ENCODE measurements at regions not wholly inside any gene's neighbourhood (a gene's known extent, or its start where the extent isn't known, plus 50 kb on each side); places are given as distances from the start of the nearest gene placed in this dataset.

DNA sequence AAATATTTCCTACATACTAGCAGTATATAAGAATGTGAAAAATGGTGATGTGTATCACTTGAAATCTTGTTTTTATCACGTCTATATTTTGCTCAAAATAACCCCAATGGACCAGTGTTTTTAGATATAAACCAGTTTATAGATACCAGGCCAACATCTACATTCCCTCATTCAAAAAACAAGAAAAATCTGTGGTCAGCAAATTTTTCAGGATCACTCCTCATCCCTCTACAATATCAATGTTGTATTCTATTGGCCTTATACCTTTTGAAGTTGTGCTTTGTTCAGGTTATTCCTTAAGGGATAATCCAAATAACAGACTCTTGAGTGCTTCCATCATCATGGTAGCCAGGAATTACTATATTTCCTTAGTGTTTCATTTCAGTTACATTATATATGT lies 332.9 kb upstream of the ARRDC4 start (continued):
- no peak for TF ChIP-seq ZNF274 (IDR thresholded peaks at IDR 0.05; ENCODE audit: low read length)
- no peak for TF ChIP-seq ZNF274 (tag by site-specific recombination; IDR thresholded peaks at IDR 0.05; ENCODE audit: borderline replicate concordance)
- TF ChIP-seq, protein P1, sequence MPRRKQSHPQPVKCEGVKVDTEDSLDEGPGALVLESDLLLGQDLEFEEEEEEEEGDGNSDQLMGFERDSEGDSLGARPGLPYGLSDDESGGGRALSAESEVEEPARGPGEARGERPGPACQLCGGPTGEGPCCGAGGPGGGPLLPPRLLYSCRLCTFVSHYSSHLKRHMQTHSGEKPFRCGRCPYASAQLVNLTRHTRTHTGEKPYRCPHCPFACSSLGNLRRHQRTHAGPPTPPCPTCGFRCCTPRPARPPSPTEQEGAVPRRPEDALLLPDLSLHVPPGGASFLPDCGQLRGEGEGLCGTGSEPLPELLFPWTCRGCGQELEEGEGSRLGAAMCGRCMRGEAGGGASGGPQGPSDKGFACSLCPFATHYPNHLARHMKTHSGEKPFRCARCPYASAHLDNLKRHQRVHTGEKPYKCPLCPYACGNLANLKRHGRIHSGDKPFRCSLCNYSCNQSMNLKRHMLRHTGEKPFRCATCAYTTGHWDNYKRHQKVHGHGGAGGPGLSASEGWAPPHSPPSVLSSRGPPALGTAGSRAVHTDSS (tag by site-specific recombination; IDR thresholded peaks at IDR 0.05): no peak
- TF ChIP-seq ZNF404 (tag by site-specific recombination; IDR thresholded peaks at IDR 0.05): no peak
- TF ChIP-seq GLI2 (tag by site-specific recombination; IDR thresholded peaks at IDR 0.05; ENCODE audit: borderline replicate concordance, low read depth): no peak

DNA sequence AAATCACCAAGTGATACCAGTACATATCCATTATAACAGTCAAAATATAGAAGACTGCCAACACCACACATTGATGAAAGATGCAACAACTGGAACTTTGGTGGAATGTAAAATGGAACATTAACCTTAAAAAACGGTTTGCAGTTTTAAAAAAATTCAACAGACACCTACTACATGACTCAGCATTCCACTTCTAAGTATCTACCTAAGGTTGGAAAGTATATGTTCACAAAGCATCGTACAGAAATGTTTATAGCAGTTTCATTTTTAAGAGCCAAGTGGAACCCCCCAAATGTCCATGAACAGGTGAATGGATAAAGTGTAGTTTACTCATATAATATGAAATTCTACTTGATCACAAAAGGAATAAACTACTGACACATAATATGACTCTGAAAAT lies 314.7 kb upstream of the ARRDC4 start:
- Histone ChIP-seq H3K27ac (ENCODE audit: extremely low read depth, low read depth, low read length) (no peak overlapping the region), H3K36me3 (ENCODE audit: control insufficient read depth in 2 of 2, insufficient read depth in 1 of 2, low read length in 2 of 2) (no peaks in the 10 kb centered on the region), H3K4me3 (ENCODE audit: low read depth, low read length) (no peak overlapping the region), H3K9me3 (ENCODE audit: control insufficient read depth, insufficient read depth, low read depth, low read length) (no peaks in the 10 kb centered on the region), H3K4me1 (ENCODE audit: control insufficient read depth, insufficient read depth, low read length) (no peaks in the 10 kb centered on the region)
- no peak for TF ChIP-seq ZNF202 (tag by site-specific recombination; IDR thresholded peaks at IDR 0.05; ENCODE audit: borderline replicate concordance)
- TF ChIP-seq ZSCAN30 (tag by site-specific recombination; IDR thresholded peaks at IDR 0.05): no peak
- TF ChIP-seq GLI2 (tag by site-specific recombination; IDR thresholded peaks at IDR 0.05; ENCODE audit: borderline replicate concordance, low read depth): no peak
- TF ChIP-seq ZNF335 (tag by site-specific recombination; conservative IDR thresholded peaks at IDR 0.05): no peak
- no peak for TF ChIP-seq ZNF394 (tag by site-specific recombination; IDR thresholded peaks at IDR 0.05; ENCODE audit: borderline replicate concordance)
- POLR2A ChIA-PET: no interaction called here
- CTCF ChIA-PET: no interaction called here

DNA sequence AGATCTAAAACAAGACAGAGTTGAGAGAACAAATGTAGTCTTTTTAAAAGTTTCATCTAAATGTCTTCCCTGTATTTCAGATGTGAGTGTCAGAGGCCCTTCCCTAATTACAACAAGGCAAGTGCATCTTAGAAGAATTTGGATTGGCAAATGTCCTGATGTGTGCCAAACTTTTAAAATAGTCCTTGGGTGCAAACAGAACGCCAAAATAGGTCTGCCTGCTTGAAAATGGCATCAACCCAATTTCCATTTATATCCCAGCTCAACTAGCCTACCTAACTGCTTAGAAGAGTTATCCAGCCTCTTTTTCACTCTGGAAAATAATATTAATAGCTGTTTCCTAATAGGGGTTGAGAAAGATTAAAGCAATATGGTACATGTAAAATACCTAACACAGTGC lies 311.8 kb upstream of the ARRDC4 start:
- H3K27ac ChIP-seq (ENCODE audit: extremely low read depth, low read depth, low read length): no peak overlapping the region
- no peak overlapping the region for H3K4me3 ChIP-seq (ENCODE audit: low read depth, low read length)
- no peaks in the 10 kb centered on the region for H3K36me3 ChIP-seq (ENCODE audit: control insufficient read depth in 2 of 2, insufficient read depth in 1 of 2, low read length in 2 of 2)
- ChIA-PET POLR2A (no interaction called here), CTCF (no interaction called here)
- H3K4me1 ChIP-seq (ENCODE audit: control insufficient read depth, insufficient read depth, low read length): peaks cover 4% of the 10 kb centered on the region
- H3K9me3 ChIP-seq (ENCODE audit: control insufficient read depth, insufficient read depth, low read depth, low read length): no peaks in the 10 kb centered on the region
- TF ChIP-seq ZNF596 (tag by site-specific recombination; IDR thresholded peaks at IDR 0.05) (no peak), ZNF521 (tag by site-specific recombination; IDR thresholded peaks at IDR 0.05) (no peak), ZXDB (tag by site-specific recombination; IDR thresholded peaks at IDR 0.05) (no peak), ZNF701 (tag by site-specific recombination; IDR thresholded peaks at IDR 0.05) (no peak), ZNF658 (tag by site-specific recombination; IDR thresholded peaks at IDR 0.05) (no peak), MYNN (tag by site-specific recombination; IDR thresholded peaks at IDR 0.05; ENCODE audit: borderline replicate concordance) (no peak), SCRT1 (tag by site-specific recombination; IDR thresholded peaks at IDR 0.05; ENCODE audit: borderline replicate concordance) (no peak), HOXC10 (CRISPR knock-in tag; IDR thresholded peaks at IDR 0.05) (no peak), ZNF626 (tag by site-specific recombination; IDR thresholded peaks at IDR 0.05) (no peak)
- TF ChIP-seq, protein P2, sequence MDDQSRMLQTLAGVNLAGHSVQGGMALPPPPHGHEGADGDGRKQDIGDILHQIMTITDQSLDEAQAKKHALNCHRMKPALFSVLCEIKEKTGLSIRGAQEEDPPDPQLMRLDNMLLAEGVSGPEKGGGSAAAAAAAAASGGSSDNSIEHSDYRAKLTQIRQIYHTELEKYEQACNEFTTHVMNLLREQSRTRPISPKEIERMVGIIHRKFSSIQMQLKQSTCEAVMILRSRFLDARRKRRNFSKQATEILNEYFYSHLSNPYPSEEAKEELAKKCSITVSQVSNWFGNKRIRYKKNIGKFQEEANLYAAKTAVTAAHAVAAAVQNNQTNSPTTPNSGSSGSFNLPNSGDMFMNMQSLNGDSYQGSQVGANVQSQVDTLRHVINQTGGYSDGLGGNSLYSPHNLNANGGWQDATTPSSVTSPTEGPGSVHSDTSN (CRISPR knock-in tag; IDR thresholded peaks at IDR 0.05): no peak
- TF ChIP-seq, protein P3, sequence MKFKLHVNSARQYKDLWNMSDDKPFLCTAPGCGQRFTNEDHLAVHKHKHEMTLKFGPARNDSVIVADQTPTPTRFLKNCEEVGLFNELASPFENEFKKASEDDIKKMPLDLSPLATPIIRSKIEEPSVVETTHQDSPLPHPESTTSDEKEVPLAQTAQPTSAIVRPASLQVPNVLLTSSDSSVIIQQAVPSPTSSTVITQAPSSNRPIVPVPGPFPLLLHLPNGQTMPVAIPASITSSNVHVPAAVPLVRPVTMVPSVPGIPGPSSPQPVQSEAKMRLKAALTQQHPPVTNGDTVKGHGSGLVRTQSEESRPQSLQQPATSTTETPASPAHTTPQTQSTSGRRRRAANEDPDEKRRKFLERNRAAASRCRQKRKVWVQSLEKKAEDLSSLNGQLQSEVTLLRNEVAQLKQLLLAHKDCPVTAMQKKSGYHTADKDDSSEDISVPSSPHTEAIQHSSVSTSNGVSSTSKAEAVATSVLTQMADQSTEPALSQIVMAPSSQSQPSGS (tag by site-specific recombination; IDR thresholded peaks at IDR 0.05; ENCODE audit: low read depth): no peak
- TF ChIP-seq, protein P4, sequence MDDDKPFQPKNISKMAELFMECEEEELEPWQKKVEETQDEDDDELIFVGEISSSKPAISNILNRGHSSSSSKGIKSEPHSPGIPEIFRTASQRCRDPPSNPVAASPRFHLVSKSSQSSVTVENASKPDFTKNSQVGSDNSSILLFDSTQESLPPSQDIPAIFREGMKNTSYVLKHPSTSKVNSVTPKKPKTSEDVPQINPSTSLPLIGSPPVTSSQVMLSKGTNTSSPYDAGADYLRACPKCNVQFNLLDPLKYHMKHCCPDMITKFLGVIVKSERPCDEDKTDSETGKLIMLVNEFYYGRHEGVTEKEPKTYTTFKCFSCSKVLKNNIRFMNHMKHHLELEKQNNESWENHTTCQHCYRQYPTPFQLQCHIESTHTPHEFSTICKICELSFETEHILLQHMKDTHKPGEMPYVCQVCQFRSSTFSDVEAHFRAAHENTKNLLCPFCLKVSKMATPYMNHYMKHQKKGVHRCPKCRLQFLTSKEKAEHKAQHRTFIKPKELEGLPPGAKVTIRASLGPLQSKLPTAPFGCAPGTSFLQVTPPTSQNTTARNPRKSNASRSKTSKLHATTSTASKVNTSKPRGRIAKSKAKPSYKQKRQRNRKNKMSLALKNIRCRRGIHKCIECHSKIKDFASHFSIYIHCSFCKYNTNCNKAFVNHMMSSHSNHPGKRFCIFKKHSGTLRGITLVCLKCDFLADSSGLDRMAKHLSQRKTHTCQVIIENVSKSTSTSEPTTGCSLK (tag by site-specific recombination; IDR thresholded peaks at IDR 0.05): no peak
- TF ChIP-seq, protein P5, sequence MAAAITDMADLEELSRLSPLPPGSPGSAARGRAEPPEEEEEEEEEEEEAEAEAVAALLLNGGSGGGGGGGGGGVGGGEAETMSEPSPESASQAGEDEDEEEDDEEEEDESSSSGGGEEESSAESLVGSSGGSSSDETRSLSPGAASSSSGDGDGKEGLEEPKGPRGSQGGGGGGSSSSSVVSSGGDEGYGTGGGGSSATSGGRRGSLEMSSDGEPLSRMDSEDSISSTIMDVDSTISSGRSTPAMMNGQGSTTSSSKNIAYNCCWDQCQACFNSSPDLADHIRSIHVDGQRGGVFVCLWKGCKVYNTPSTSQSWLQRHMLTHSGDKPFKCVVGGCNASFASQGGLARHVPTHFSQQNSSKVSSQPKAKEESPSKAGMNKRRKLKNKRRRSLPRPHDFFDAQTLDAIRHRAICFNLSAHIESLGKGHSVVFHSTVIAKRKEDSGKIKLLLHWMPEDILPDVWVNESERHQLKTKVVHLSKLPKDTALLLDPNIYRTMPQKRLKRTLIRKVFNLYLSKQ (tag by site-specific recombination; IDR thresholded peaks at IDR 0.05; ENCODE audit: borderline replicate concordance): no peak
- TF ChIP-seq, protein P6, sequence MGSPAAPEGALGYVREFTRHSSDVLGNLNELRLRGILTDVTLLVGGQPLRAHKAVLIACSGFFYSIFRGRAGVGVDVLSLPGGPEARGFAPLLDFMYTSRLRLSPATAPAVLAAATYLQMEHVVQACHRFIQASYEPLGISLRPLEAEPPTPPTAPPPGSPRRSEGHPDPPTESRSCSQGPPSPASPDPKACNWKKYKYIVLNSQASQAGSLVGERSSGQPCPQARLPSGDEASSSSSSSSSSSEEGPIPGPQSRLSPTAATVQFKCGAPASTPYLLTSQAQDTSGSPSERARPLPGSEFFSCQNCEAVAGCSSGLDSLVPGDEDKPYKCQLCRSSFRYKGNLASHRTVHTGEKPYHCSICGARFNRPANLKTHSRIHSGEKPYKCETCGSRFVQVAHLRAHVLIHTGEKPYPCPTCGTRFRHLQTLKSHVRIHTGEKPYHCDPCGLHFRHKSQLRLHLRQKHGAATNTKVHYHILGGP (tag by site-specific recombination; IDR thresholded peaks at IDR 0.05): no peak

Data from HEK293 (cell line).